Renal cortex interstitium (tissue), 11 donors: ENCODE measurements at regions not wholly inside any gene's neighbourhood (a gene's known extent, or its start where the extent isn't known, plus 50 kb on each side); places are given as distances from the start of the nearest gene placed in this dataset.

Experiments
- DNase-seq, 11 donors: peaks; one replicate each; pipeline ENCODE4 v3.0.0-alpha.2; 2013; ENCODE audit warnings: low read depth in 9 of 11, low spot score in 4 of 11; ENCODE audit errors: extremely low read depth in 1 of 11

DNA sequence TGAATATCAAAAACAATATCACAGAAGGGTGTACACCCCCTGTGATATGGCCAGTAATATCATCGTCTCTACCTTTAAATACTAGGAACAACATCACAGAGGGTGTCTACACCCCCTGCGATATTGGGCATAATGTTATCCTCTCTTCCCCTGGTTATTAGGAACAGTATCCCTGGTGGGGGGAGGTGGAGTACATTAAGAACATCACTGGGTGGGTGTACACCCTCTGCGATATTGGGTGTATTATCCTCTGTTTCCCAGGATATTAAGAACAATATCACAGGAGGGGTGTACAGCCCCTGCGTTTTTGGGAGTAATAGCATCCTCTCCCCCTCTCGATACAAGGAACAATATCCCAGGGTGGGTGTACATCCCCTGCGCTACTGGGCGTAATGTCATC, 1932.8 kb downstream of the SUCLG1 start:
- DNase-seq = no peak

- no peak for DNase-seq
Measured at GRCh38 chr2:82525744-82526143, 1933.3 kb downstream of the SUCLG1 start.

DNA sequence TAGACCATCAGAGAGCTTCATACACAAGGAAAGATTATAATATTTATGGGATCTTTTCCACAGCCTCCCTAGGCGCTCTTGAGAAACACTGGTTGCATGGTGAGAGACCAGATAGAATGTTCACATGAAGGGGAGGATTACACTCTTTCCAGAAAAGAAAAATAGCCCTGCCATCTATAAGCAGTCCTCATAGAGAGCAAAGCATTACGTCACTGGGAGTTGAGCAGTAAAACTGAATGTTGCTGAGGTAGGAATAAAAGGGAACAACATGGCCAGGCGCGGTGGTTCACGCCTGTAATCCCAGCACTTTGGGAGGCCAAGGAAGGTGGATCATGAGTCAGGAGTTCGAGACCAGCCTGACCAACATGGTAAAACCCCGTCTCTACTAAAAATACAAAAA, 1934.3 kb downstream of the SUCLG1 start:
- no peak for DNase-seq

DNA sequence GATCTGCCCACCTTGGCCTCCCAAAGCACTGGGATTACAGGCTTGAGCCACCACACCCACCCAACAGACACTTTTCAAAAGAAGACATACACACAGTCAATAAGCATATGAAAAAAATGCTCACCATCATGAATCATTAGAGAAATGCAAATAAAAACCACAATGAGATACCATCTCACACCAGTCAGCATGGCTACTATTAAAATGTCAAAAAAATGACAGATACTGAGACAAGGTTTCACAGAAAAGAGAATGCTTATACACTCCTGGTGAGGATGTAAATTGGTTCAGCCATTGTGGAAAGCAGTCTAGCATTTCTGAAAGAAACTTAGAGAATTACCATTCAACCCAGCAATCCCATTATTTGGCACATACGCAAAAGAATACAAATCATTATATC, 1947.2 kb downstream of the SUCLG1 start:
- no peak for DNase-seq

DNA sequence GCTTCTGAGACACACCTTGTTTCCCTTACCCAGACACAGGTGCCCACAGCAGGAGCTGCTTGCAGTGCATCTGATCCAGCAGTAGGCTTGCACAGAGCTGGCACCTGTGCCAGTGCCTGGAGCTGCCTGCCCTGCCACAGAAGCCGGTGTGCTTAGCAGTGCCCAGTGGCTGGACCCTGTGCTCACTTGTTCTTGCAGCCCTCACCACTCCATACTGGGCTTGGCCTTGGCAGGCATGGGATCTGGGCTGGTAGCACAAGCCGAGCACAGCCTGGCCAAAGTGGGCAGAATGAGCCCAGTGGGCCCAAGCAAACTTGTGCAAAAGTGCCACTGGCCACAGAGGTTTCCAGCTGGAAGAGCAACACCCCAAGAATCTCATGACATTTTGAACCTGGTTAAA, 1950.4 kb downstream of the SUCLG1 start:
- no peak for DNase-seq

GRCh38 chr2:82507657-82508056, 1951.4 kb downstream of the SUCLG1 start:
- no peak for DNase-seq

GRCh38 chr2:82501217-82501616, 1957.9 kb downstream of the SUCLG1 start:
- no peak for DNase-seq

DNA sequence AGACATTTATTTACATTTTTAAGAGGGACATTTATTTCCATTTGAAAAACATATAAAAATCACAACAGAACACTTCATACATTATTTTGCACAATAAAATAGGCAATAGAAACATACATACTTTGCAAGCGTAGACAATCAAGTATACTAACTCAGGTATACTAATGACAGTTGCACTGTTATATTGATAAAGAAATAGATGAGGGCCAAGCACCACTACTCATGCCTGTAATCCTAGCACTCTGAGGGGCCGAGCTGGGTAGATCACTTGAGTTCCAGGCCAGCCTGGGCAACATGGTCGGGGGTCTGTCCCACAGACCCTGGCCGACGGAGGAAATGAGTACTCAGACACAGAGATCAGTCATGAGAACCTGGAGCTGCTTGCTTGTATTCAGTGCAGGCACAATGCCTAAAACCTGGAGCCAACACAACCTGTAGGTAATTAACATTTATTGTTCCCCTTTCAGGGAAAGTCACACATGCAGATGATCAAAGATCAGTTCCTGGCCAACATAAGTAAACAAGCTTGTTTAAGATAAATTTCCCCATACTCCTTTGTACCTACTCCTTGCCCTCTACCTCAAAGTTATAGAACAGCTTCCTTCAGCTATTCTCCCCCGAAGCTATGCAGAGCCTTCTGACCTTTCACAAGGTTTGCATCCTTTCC, 1960.2 kb downstream of the SUCLG1 start:
- no peak for DNase-seq

DNA sequence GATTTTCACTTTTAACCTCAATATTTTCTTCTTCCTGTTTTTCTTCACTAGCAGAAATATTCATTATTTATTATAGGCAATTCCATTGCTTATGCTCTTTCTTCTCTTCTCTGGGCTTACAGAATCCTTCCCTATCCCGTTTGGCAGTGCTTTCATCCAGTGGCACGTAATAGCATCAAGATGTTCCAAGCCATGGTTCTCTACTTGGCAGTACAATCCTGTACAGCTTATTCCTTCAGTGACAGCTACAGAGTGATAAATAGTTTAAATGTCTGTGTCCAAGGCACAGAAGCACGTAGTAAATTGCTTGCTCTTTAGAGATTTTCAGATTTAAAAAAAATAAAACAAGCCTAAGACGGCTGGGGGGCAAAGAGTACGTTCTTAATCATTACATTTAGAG, 1964.3 kb downstream of the SUCLG1 start:
- no peak for DNase-seq

GRCh38 chr2:82491591-82491990, 1967.5 kb downstream of the SUCLG1 start:
- no peak for DNase-seq

DNA sequence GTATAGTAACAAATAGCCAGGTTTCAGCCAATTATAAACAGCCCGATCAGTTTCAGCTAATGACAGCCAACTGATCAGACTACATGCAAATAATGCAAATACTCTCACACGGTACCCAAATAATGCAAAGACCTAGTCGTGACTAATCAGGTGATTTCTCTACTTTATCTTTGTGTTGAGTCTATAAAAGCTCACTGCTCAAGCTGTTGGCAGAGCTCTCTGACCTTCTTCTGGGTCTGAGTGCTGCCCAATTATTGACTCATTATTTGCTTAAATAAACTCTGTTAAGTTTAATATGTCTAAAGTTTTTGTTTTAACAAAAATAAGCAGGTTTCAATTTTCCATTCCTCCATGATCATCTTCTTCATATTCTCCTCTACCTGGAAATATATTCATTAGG, 1971.7 kb downstream of the SUCLG1 start:
- no peak for DNase-seq

DNA sequence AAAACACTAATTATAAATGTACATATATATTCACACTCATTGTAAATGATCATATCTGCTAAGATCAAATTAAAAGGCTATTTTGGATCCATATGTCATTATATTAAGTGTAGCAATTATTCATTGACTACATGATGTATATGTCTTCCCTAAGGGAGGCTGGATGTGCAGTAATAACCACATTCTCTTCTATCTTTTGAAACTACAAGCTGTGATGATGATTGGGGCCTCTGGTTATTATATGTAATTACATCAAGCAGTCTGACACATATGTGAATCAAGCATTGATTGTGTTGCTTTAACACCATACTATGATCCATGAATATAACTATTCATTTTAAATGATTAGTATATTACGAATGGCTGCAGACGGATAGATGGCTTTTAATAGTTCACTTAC, 1973.4 kb downstream of the SUCLG1 start:
- no peak for DNase-seq

DNA sequence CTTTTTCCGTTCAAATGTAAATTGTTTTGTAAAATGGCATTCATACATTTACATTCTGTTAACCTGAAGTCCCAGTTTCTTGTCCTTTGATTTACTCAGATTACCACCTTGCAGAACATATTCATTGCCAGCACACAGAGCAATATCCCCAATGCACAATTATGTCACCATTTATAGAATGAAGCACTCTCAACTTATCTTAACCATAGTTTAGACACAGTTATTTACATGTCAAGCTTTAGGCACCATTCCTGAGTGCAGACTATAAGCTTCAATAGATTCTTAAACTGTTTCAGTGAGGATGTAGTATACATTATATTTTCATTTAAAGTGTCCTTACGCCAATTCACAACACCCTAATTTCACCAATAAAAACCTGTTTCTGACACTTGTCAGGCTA, 1977.9 kb downstream of the SUCLG1 start:
- DNase-seq = no peak

GRCh38 chr2:82478641-82479040, 1980.4 kb downstream of the SUCLG1 start:
- no peak for DNase-seq

- DNase-seq = no peak
Measured at GRCh38 chr2:82476094-82476493, 1983.0 kb downstream of the SUCLG1 start.

DNA sequence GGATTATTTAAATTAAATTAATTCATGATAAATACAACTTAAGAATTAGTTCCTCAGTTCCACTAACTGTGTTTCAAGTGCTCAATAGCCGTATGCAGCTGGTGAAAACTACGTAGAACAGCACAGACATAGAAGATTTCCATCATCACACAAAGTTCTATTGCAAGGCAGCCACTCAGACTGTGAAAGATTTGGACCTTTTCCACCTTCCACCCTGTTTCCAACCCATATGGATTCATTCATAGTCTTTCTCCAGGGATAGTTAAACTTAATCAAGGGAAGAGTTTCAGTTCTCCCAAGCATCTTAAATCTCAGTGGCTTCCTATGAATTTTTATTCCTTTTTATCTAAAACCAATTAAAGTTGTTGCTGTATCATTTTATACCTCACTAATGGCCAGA, 2030.8 kb downstream of the SUCLG1 start:
- no peak for DNase-seq

DNA sequence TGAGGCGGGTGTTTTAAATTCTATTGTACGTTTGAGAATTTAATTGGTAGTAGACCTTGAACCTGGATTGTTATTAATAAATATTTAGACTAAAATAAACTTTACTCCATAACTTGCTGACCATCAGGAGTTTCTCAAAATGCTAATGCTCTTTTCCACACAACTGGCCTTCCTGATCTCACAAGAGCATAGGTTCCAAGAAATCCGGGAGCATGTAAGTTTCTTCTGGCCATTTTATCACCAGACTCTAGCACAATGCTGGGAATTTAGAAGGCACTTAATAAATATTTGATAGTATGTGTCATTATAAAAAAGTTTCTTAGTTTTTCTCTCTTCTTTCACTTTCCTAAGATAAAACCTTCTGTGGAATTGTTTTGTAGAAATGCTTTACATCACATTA, 2047.1 kb downstream of the SUCLG1 start:
- no peak for DNase-seq

DNA sequence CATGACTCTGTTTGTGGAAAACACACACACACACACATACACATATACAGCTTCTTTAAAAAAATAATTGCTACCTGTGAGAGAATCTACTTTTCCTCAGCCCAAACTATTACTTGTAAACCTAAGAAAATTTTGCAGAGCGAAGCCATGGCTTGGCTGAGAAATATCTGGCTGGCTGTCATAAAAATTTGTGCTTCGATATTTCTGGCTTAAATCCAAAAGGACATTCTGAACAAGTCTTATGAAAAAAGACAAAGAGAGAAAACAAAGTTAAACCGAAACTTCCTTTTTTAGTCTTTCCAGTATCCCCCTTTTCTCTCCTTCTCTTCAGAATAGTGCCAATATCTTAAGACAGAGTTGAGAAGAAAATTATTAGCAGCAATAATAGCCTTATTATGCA, 2048.0 kb downstream of the SUCLG1 start:
- DNase-seq = no peak

- DNase-seq = no peak
Measured at GRCh38 chr2:82395531-82395930, 2063.5 kb downstream of the SUCLG1 start.

GRCh38 chr2:82391386-82391785, 2067.7 kb downstream of the SUCLG1 start:
- DNase-seq = no peak

DNA sequence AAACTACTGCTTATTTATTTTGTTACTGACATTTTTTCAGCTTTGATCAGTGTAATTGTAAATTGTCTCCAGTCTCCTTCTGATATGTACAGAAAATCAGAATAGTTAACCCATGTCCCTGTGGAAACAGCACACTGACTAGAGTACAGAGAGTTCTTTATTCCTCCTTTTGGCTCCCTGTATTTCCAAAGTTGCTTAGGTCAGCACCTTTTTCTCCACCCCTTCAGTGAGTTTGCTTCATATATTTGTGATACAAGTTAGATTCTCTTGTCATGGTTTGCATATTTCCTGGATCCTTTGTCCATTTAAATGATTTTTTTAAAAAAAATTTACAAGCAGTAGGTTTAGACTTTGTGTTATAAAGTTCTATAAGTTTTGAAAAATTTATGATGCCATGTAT, 2051.1 kb upstream of the LRRTM1 start:
- no peak for DNase-seq

DNA sequence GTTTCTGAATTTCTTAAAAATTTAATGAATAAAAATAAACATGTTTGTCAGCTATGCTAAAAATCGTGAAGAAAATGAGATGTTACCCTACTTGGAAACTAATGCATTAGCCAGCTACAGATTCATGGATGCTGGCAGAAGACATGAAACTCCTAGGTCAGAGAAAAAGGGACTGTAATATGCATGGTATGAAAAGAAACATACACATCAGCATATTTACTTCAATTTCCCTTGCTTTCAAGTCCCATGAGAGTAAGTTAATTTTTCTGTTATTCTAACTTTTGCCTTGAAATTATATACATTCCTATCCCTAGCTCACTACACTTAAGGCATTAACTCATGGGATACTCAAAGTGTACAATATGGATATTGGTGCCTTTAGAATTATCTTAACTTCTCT, 2041.4 kb upstream of the LRRTM1 start:
- DNase-seq = no peak
